Tibial artery (tissue), 4 donors: ENCODE measurements at regions not wholly inside any gene's neighbourhood (a gene's known extent, or its start where the extent isn't known, plus 50 kb on each side); places are given as distances from the start of the nearest gene placed in this dataset.
"Not testable (repeated sequence)": the region's sequence is repeated elsewhere in the genome, so short reads cannot be mapped to it uniquely, and the experiment has no call there.

Experiments
- DNase-seq, 2 donors: peaks; one replicate each; pipeline ENCODE4 v3.0.0-alpha.2; 2019
- H3K27ac ChIP-seq, 2 donors: fragments of 200-600 bp; sonication (generic) in 1 of 2; 1 replicate in 1 of 2; 2 replicates in 1 of 2; pipeline ENCODE4 v1.5.1; 2018 to 2019; ENCODE audit warnings: mild to moderate bottlenecking in 1 of 2
- H3K27me3 ChIP-seq, 2 donors: fragments of 200-600 bp; sonication (generic) in 1 of 2; one replicate each; pipeline versions ENCODE4 v1.5.1 to v1.6.0; 2016 to 2019
- H3K36me3 ChIP-seq, 3 donors: fragments of 200-600 bp; sonication (generic) in 2 of 3; one replicate each; pipeline ENCODE4 v1.5.1; 2016 to 2019; ENCODE audit warnings: mild to moderate bottlenecking in 2 of 3
- H3K4me1 ChIP-seq, 4 donors: fragments of 200-600 bp; sonication (generic) in 2 of 4; 1 replicate in 3 of 4; 2 replicates in 1 of 4; pipeline ENCODE4 v1.5.1; 2016 to 2019
- H3K4me3 ChIP-seq, 2 donors: fragments of 200-600 bp; sonication (generic) in 1 of 2; 1 replicate in 1 of 2; 2 replicates in 1 of 2; pipeline ENCODE4 v1.5.1; 2018 to 2019; ENCODE audit warnings: mild to moderate bottlenecking in 2 of 2
- H3K9me3 ChIP-seq, 3 donors: fragments of 200-600 bp; sonication (generic) in 1 of 3; one replicate each; pipeline ENCODE4 v1.5.1; 2016 to 2019
- intact Hi-C: fragments of 100-400 bp; cut with DNase I; formaldehyde crosslinking; loops from one replicate; pipeline ENCODE4 v1.15.0; 2023; ENCODE audit warnings: low total_unique reads
- TF ChIP-seq, protein P1 (sequence below), 2 experiments: fragments of 200-600 bp in 1 of 2; fragments of 450-650 bp in 1 of 2; IDR thresholded peaks; one replicate each; pipeline ENCODE4 v1.5.1; 2017 to 2019; ENCODE audit warnings: antibody characterized with exemption in 2 of 2, mild to moderate bottlenecking in 1 of 2, moderate library complexity in 1 of 2

DNA sequence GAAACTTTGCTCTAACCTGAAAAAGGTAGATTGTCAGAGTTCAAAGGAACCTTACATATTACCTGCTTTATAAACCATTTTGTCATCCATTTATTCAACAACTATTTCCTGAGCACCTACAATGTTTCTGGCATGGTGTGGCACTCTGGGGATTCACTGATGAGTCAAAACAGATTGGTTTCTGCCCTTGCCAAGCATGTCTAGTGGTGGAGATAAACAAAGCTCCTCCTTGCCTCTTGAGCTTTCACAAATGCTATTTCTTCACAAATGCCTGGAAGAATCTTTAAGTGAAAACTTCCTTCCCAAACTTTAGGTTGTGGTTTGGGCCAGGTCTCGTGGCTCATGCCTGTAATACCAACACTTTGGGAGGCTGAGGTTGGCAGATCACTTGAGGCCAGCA lies 85.1 kb upstream of the RELN start:
- no peak for DNase-seq
- Histone ChIP-seq H3K4me1 (no peaks in the 10 kb centered on the region), H3K4me3 (no peak overlapping the region), H3K27me3 (no peaks in the 10 kb centered on the region), H3K27ac (no peak overlapping the region), H3K9me3 (no peaks in the 10 kb centered on the region), H3K36me3 (no peaks in the 10 kb centered on the region)
- intact Hi-C loops, result no loop called here
- TF ChIP-seq, protein P1, sequence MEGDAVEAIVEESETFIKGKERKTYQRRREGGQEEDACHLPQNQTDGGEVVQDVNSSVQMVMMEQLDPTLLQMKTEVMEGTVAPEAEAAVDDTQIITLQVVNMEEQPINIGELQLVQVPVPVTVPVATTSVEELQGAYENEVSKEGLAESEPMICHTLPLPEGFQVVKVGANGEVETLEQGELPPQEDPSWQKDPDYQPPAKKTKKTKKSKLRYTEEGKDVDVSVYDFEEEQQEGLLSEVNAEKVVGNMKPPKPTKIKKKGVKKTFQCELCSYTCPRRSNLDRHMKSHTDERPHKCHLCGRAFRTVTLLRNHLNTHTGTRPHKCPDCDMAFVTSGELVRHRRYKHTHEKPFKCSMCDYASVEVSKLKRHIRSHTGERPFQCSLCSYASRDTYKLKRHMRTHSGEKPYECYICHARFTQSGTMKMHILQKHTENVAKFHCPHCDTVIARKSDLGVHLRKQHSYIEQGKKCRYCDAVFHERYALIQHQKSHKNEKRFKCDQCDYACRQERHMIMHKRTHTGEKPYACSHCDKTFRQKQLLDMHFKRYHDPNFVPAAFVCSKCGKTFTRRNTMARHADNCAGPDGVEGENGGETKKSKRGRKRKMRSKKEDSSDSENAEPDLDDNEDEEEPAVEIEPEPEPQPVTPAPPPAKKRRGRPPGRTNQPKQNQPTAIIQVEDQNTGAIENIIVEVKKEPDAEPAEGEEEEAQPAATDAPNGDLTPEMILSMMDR (IDR thresholded peaks at IDR 0.05), result no peak

DNA sequence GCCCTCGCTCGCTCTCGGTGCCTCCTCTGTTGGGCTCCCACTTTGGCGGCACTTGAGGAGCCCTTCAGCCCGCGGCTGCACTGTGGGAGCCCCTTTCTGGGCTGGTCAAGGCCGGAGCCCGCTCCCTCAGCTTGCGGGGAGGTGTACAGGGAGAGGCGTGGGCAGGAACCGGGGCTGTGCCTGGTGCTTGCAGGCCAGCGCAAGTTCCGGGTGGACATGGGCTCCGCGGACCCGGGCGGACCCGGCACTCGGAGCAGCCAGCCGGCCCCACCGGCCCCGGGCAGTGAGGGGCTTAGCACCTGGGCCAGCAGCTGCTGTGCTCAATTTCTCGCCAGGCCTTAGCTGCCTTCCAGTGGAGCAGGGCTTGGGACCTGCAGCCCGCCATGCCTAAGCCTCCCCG lies 82.2 kb upstream of the RELN start:
- H3K36me3 ChIP-seq, DNase-seq, H3K4me3 ChIP-seq, H3K9me3 ChIP-seq, H3K27me3 ChIP-seq, H3K27ac ChIP-seq, H3K4me1 ChIP-seq, intact Hi-C loops: not testable (repeated sequence)

GRCh38 chr7:104065491-104065890 lies 76.0 kb upstream of the RELN start:
- TF ChIP-seq, protein P1 (IDR thresholded peaks at IDR 0.05), result no peak
- no peaks in the 10 kb centered on the region for H3K36me3 ChIP-seq

DNA sequence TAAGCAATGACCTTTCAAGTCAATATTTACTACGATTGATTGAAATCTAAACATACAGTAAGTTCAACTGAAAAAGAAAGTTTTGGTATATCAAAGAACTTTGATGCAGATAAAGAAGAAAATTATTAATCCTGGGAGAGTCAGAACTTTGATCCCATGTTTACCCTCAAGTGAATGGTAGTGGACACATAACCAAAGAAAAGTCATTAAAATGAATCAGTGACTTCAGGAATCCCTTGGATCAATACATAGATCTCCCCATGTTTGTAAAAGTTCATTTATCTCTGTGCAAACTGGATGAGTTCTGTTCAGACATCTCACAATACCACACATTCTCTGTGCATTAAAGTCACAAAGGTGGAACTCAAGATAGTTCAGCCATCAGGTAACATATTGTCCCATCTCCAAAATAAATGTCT lies 75.5 kb upstream of the RELN start:
- TF ChIP-seq, protein P1 (IDR thresholded peaks at IDR 0.05), result no peak
- Histone ChIP-seq H3K27me3 (no peaks in the 10 kb centered on the region), H3K9me3 (no peaks in the 10 kb centered on the region), H3K4me1 (no peaks in the 10 kb centered on the region), H3K27ac (no peak overlapping the region), H3K4me3 (no peak overlapping the region), H3K36me3 (no peaks in the 10 kb centered on the region)
- DNase-seq, result no peak
- intact Hi-C loops, result no loop called here

More at GRCh38 chr7:104065491-104065890, 76.0 kb upstream of the RELN start:
- Histone ChIP-seq H3K27me3 (no peaks in the 10 kb centered on the region), H3K27ac (no peak overlapping the region), H3K4me1 (no peaks in the 10 kb centered on the region), H3K9me3 (no peaks in the 10 kb centered on the region), H3K4me3 (no peak overlapping the region)
- intact Hi-C loops, result no loop called here
- no peak for DNase-seq

GRCh38 chr7:104063797-104064196 lies 74.3 kb upstream of the RELN start:
- intact Hi-C loops, result loop anchor here (2.0 kb wide), 1 partner anchor 69 kb away; no protein-coding TSS in a partner anchor
- not testable (repeated sequence) for DNase-seq, H3K9me3 ChIP-seq, H3K27me3 ChIP-seq, H3K4me1 ChIP-seq, H3K27ac ChIP-seq, H3K36me3 ChIP-seq, H3K4me3 ChIP-seq

DNA sequence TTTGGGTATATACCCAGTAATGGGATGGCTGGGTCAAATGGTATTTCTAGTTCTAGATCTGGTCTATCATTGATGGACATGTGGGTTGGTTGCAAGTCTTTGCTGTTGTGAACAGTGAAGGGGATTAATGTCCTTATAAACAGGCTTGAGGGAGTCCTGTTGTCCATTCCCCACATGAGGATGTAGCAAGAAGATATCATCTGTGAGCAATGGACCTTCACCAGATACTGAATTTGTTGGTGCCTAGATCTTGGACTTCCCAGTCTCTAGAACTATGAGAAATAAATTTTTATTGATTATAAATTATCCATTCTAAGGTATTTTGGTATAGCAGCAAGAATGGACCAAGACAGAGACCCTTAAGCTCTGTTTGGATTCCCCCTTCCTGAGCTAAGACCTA lies 72.2 kb upstream of the RELN start:
- no peaks in the 10 kb centered on the region for H3K36me3 ChIP-seq

DNA sequence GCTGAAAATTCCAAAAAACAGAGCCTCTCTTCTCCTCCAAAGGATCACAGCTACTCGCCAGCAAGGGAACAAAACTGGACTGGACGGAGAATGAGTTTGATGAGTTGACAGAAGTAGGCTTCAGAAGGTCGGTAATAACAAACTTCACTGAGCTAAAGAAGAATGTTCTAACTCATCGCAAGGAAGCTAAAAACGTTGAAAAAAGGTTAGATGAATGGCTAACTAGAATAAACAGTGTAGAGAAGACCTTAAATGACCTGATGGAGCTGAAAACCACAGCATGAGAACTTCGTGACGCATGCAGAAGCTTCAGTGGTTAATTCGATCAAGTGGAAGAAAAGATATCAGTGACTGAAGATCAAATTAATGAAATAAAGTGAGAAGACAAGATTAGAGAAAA lies 70.4 kb upstream of the RELN start:
- intact Hi-C loops, H3K9me3 ChIP-seq, H3K36me3 ChIP-seq, H3K4me1 ChIP-seq, DNase-seq, H3K27ac ChIP-seq, H3K4me3 ChIP-seq, H3K27me3 ChIP-seq: not testable (repeated sequence)

More for the DNA sequence above, 72.2 kb upstream of the RELN start:
- TF ChIP-seq, protein P1 (IDR thresholded peaks at IDR 0.05), result no peak
- no peaks in the 10 kb centered on the region for H3K9me3 ChIP-seq
- DNase-seq, result no peak
- no peaks in the 10 kb centered on the region for H3K4me1 ChIP-seq
- intact Hi-C loops, result loop anchor here (2.0 kb wide), 1 partner anchor 71 kb away; no protein-coding TSS in a partner anchor
- no peak overlapping the region for H3K27ac ChIP-seq
- no peak overlapping the region for H3K4me3 ChIP-seq
- no peaks in the 10 kb centered on the region for H3K27me3 ChIP-seq
